GM21390 (cell line): ENCODE measurements at regions not wholly inside any gene's neighbourhood (a gene's known extent, or its start where the extent isn't known, plus 50 kb on each side); places are given as distances from the start of the nearest gene placed in this dataset.
A peak's percentile ranks its signal among the peaks of the same experiment; 100 is the strongest.

ENCODE experiments used
- ATAC-seq: cut with Tn5 transposase; IDR thresholded peaks from one replicate; pipeline ENCODE4 v1.9.1; 2021; ENCODE audit not compliant: unreplicated experiment

DNA sequence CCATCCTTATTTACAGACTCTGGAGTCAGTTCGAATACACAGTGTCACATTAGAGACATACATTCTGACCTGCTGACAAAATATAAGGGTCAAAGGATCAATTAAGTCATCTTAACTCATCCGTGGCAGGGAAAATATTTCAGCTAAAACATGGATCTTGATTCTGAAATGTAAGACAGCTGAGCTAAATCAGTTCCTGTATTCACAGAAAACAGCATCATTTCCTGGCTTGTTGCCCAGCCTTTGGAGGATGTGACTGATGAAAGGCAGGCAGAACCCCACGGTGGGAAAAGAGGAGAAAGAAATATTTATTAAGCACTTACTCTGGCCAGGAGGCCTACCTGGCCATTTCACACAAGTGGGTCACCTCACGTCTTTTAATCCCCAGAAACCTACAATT, 101.9 kb downstream of the GAS2L3 start:
- ATAC-seq: no peak

DNA sequence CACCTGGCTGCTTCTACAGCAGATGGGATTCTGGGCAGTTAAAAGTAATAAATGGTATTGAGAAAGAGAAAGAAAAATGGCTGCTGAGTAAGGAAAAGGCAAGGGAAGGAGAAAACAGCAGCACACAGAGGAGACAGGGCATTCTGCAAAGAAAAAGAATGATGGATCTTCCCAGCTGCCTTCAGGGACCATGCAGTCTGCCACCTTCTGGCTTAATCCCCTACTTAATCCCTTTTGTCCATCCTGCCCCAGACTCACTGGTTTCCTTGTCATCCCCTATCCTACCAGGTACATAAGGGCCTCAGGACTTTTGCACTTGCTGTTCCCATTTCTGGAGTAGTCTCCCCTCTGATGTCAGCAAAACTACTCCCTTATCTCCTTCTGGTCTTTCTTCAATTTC, 107.6 kb downstream of the GAS2L3 start:
- no peak for ATAC-seq

DNA sequence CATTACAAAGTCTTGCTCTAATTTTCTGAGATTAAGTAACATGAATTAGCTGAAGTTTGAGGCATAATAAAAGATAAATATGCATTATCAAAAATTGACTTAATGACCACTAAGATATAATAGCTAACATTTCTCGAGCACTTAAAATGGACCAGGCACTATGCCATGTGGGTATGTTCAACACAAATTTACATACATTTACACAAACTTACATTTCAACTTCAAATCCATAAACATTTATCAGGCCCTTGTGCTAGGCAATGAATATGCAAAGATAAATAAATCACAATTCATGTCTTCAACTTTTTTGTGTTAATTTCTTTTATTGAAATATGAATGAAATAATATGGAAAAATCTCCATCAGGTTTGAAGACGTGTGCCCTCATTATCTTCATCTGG, 108.7 kb downstream of the GAS2L3 start:
- ATAC-seq: no peak

DNA sequence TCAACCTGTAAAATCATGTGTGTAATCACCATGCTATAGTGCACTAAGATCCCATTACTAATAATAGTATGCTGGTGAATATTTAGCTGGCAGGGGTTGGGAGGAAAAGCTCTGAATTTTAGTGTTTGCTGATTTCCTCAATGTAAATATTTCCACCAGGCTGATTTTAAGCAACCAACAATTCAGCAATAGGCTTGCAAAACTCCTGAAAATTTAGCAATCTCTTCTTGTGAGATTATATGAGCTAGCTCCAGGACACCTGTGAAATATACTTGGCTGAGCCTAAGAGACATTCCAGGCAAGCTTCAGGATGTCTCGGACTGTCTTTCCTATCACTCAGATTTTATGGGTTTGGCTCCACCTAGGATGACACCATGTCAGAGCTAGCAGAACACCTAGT, 106.9 kb upstream of the ANO4 start:
- no peak for ATAC-seq

DNA sequence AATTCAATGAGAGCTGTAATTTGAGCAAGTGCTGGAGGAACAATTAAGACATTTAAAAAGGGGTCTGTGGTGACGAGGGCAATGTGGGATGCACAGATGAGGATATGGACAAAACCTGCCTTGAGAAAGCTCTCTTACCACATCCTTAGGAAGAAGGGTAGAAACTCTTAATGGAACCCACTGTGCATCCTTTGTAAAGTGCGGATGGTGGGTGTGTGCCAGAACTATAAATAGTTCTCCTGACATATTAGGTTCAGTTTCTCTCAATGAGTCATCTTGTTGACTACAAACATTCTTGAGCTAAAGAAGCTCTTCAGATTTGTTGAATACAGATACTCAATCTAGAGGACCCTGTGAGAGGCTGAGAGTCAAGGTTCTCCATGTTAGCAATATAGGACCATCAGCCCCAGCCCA, 106.1 kb upstream of the ANO4 start:
- no peak for ATAC-seq

DNA sequence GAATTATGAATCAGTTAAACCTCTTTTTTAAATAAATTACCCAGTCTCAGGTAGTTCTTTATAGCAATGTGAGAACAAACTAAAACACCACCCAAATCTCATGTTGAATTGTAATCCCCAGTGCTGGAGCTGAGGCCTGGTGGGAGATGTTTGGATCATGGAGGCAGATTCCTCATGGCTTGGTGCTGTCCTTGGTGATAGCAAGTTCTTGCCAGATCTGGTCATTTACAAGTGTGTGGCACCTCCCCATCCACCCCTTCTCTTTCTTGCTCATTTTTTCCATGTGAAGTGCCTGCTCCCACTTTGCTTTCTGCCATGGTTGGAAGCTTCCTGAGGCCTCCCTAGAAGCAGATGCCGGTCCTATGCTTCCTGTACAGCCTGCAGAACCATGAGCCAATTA, 102.1 kb upstream of the ANO4 start:
- ATAC-seq: no peak

DNA sequence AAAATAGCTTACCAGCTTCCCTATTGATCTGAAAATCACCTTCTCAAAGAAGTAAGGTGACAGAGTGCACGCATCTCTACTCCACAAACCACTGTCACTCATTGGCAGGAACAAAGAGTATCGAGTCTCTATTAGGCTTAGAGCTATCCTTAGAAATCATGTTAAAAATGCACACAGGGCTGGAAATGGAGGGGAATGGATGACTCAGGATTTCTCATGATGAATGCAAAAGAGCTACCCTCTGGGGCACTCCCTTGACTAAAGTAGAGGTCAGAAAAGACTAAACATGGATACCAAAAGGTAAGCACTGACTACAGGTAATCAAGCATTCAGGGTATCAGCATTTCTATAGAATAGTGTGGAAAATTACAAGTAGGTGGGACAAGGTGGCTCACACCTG, 96.1 kb upstream of the ANO4 start:
- no peak for ATAC-seq

DNA sequence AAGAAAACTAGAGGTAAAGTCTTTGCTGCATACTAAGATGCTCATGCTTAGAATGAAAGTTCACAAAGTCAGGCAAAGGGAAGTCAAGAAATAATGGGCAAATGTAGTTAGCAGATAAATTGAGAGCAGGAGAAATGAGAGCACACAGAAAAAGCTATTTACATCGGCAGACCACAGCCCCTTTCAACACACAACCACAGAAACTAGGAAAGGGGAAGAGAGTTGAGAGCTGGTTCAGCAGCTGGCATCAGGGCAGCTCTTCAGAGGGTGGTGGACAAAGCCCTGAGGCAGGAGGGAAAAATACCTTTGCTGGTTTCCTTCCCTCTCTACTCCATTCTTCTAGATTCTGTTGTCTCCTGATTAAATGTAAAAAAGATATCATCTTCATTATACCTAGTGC, 95.4 kb upstream of the ANO4 start:
- ATAC-seq: peak; percentile 69

DNA sequence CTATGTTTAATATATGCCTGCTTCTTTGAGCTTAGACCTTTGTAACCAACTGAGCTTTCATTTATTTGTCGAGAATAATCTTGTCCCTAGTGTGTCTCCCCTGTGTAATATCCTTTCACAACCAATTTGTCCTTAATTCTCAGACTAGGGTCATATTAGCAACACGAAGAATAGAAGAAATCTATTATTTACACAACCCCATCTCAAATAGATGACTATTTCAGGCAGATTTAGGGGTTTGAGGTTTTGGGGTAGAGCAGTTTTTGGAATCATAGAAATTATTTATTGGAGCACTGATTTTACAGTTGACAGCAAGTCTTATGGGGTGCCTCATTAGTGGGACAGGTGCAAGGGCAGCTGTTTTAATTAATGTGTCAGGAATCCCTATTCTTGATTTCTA, 91.2 kb upstream of the ANO4 start:
- no peak for ATAC-seq

DNA sequence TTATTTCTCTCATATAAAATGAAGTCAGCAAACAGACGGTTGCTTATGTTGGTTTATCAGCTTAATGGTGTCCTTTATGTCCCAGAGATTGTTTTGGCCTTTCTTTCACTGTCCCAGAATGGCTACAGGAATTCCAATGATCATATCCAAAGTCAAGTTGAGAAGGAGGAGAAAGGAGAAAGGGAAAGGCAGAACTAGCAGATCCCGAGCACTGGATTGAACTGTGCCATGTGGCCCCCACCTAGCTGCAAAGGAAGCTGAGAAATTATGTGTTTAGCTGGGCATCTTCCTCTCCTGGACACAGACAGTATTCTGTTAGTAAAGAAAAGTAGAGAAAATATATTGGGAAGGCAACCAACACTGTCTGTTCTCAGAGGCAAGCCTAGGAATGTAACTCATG, 90.7 kb upstream of the ANO4 start:
- ATAC-seq: no peak

DNA sequence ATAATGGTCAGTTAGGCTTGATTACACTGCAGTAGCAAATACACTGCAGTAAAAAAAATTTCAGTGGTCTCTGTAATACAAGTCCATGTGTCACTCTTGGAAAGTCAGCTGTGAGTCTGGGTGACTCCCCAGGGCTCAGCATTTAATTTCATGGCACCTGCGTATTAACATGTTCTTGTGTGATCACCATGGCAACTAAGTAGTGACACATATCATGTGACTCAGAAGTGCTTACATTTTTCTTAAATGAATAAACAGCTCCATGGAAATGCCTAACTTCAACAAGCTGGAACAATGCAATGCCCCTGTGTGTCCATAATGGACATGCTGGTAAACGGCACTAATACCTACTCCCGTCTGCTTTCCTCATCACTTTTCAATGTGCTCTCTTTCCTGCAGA, 88.5 kb upstream of the ANO4 start:
- ATAC-seq: no peak

DNA sequence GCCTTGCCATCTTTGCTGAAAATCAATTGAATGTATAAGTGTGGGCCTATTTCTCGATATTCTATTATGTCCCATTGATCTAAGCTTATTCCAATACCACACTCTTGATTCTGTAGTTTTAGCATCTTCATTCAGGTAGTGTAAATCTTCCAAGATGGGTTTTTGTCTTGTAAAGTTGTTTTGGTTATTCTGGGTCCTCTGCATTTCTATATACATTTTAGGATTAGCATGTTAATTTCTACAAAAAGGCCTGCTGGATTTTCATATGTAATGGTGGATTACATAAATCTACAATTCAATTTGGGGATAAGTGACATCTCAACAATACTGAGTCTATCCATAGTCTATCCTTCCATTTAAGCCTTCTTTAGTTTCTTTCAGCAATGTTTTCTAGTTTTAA, 86.0 kb upstream of the ANO4 start:
- no peak for ATAC-seq

DNA sequence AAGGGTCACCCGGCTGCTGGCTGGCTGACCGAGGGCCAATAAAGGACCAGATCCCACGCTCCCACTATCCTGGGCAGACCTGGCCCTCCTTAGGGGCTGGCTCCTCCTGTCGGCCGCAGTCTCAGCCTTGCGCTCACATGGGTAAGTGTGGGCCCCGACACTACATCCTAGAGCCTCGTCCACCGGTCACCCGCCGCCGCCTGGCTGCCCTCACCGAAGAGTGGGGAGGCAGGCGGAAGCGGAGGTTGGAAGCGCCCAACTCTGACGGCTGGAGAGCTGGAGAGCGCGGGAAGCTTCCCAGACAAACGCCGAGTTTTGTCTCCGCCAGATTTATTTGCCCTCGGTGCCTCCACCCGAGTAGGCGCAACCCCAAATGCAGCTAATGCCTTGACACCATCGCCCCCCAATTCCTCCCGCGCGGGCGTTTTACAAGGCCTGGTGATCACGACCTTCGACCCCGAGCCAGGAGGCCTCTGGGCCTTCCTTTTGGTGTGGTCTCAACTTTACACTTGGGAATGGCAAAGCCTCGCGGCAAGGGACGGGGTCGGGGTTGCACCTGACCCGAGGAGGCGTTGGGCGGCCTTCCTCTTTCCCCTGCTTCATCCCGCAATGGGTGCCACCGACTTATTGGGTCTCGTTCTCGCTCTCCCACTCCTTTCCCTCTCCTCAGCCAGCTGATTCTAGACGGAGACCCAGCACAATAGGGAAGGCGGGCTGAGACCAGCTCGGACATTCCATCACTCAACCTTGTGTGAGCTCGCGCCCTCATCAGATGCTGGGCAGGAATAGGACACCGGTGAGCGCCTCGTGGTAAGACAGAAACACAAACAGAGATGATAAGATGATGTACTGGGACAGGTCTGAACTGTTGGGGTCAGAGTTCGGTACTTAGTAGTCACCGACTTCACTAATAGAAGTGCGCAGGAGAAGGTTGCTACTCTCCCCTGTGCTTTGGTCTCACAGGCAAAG, 78.3 kb upstream of the ANO4 start:
- ATAC-seq: no peak

DNA sequence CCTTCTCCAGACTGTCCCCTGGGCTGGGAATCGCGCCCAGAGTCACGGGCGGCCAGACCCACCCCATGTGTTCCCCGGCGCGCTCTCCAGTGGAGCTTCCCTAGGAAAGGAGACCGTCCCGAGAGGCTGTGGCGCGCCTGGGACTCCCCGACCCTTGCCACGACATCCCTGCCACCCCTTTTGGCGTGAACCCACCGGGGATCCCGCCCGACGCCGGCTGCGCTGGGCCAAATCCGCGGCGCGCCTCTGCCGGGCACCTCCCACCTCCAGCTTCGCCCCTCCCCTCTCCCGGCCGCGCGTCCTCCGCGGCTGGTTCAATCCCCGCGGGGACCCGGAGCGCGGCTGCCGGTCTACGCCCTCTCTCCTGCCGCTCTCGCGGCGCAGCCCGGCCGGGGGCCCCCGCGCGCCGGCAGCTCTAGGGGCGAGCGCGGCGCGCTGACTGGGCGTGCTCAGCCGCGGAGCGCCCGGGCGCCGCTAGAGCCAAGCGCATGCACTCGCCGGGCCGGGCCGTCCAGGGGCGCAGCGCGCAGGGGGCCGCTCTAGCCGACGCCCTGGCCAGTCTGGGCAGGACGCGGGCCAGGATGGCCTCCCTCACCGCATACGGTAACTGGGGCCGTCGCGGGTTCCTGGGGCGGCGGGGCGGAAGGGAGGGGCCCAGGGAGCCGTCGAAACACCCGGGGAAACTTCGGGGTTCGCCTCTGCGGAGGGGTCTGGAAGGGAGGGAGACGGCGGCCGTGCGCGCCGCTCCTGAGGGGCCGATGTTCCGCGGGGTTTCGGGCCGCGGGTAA, 77.4 kb upstream of the ANO4 start:
- no peak for ATAC-seq

DNA sequence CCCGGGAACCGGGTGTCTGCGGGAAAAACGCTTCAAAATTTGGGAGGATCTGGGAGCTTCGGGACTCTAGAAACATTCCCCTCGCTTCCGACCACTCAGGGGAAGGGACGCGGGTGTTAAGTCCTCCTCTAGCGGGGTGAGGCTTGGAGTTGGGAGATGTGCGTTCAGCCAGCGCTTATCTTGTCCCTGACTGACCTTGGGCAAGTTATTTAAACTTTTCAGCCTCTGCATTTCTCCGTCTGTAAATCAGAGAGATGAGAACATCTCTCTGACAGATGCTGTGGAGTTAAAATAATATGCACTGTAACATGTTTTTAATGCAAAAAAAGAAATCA, 76.9 kb upstream of the ANO4 start:
- no peak for ATAC-seq

DNA sequence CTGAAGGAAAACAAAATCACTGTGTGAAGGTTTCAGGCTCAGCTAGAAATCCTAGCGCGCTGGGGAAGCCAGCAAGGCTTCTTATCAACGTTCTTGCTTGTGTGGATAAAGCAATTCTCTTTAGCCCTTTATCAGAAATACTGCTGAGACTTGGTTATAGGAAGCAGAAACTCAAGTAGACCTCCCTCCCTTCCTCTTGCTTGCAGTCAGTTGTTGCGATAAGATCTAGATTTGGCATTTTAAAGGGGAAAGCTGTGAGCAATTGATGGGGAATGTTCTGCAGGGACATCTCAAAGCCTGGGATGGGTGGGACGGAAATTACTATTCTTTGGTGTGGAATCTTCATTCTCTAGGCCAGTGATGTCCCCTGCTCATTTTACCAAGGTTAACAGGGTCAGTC, 76.4 kb upstream of the ANO4 start:
- ATAC-seq: no peak

DNA sequence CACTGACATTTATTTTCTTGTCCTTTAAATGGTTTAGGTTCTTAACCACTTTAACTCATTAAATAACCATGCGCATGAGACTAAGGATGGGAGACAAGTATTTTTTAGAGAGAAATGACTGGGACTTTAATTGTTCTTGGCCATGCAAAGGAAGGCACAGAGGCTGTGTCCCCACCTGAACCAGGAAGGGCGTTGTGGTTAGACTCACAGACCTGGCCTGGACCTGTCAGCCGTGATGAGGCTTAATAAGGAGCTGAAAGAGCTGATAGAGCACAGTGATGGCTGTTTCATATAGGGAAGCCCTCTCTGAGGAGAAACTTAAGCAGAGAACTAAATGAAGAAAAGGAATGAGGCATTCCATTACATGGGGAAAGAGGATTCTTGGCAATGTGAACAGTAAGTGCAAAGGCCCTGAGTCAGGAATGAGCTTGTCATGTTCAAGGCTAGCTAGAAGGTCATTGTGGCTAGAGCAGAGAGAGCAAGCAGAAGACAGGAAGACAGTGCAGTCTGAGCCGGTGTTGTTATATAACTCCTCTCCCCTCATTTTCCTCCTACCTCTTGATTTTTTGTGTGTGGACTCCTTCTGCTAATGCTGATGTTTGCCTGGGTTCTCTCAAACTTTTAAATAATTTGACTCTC, 74.4 kb upstream of the ANO4 start:
- no peak for ATAC-seq

DNA sequence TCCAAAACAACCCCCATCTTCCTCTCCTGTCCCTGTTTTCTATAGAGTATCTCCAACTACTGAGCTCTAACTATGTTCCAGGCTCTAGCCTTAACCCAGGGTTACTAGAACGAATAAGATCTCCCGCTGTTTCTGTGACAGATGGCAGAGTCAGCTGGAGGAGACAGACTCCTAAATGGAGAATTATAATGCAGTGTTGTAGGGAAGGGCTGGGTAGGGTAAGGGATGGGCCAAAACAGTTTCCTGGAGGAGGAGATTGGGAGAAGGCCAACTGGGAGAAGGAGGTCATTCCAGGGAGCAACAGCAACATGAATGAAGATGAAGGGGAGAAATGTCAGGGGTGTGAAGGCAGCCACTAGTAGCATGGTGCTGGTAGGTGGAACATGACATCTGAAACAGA, 73.4 kb upstream of the ANO4 start:
- no peak for ATAC-seq

DNA sequence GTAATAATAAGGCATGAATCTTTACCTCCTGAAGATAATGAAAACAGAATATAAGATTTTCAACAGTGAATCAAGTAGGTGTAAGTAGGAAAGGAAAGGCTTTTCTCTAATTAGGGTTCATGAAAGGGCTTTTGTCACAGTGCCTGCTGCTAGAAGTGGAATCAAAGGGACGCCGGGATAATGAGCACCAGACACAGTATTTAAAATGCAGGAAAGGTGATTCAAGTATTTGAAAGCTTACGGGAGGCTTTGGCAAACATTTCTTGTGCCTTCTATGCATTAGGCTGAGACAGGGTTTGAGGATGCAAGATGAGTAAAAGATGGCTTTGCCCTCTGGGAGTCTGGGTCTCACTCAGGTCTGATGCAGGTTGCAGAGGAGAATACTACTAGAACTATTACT, 70.5 kb upstream of the ANO4 start:
- ATAC-seq: no peak

DNA sequence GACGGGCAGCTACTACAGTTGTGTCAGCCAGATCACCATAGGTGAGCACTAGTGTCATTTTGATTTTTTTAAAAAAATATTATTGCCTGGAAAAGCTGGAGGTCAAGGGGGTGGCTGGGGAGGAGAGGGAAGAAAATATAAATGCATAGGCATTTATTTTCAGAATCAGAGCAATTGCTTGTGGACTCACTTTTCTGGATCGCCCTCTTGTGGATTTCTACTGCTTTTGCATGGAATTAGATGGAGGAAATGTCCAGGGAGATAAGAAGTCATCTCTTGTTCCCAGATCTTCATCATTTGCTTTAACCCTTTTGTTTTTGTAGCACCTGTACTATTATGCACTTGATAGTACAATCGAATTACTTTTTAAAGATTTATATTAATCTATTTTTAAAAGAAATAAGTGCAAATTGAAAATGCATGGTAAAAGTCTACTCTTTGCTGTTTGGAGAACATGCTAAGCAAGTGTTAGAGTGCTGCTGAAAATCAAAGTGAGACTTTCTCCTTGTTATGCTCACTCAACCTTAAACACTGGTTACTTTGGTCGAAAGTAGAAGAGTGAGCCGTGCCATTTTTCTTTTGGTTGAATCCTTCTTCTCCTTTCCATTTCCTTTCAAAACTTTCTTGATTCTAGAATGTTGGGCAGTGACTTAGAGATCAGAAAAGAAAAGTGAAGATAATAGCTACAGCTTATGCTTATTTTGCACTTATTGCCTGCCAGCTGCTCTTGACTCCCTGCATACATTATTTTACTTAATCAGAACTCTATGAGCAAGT, 60.6 kb upstream of the ANO4 start:
- peak; percentile 90 for ATAC-seq

DNA sequence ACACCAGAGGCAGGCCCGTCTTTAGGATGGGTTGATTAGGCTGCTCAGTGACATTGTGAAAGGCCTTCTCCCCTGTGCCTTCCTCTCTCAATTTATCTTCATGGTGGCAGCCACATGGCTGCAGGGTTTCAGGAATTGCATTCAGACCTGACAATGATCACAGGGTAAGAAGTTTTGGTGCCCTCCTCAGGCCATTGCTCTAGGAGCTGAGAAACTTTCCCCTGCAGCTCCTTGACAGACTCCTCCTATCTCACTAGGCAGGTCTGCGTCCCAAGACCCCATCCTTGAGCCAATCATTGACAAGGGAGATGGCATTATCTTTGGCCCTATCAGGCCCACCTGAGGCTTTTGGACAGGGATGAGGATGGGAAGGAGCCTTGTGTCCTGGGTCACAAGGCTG, 57.4 kb upstream of the ANO4 start:
- no peak for ATAC-seq
